Tibial nerve (tissue), 4 donors: ENCODE measurements at regions not wholly inside any gene's neighbourhood (a gene's known extent, or its start where the extent isn't known, plus 50 kb on each side); places are given as distances from the start of the nearest gene placed in this dataset.

Source experiments
- DNase-seq, 2 donors: peaks; one replicate each; pipeline ENCODE4 v3.0.0-alpha.2; 2019; ENCODE audit warnings: low spot score in 2 of 2
- H3K27ac ChIP-seq, 4 donors: fragments of 200-600 bp; sonication (generic) in 3 of 4; one replicate each; pipeline ENCODE4 v1.5.1; 2017 to 2019; ENCODE audit warnings: mild to moderate bottlenecking in 1 of 4
- H3K27me3 ChIP-seq, 2 donors: fragments of 200-600 bp; sonication (generic) in 1 of 2; one replicate each; pipeline versions ENCODE4 v1.5.1 to v1.6.0; 2017 to 2019
- H3K36me3 ChIP-seq, 3 donors: fragments of 200-600 bp; sonication (generic); one replicate each; pipeline ENCODE4 v1.5.1; 2018 to 2019
- H3K4me1 ChIP-seq, 4 donors: fragments of 200-600 bp; sonication (generic) in 3 of 4; one replicate each; pipeline ENCODE4 v1.5.1; 2017 to 2019
- H3K4me3 ChIP-seq, 4 donors: fragments of 200-600 bp; sonication (generic) in 3 of 4; one replicate each; pipeline ENCODE4 v1.5.1; 2017 to 2019; ENCODE audit warnings: mild to moderate bottlenecking in 1 of 4, moderate library complexity in 1 of 4
- H3K9me3 ChIP-seq, 4 donors: fragments of 200-600 bp; sonication (generic) in 3 of 4; one replicate each; pipeline ENCODE4 v1.5.1; 2017 to 2019
- CTCF ChIP-seq, 5 experiments: fragments of 200-600 bp in 3 of 5; fragments of 450-650 bp in 2 of 5; sonication (generic) in 3 of 5; IDR thresholded peaks; one replicate each; pipeline ENCODE4 v1.5.1; 2016 to 2019; ENCODE audit warnings: antibody characterized with exemption in 5 of 5, mild to moderate bottlenecking in 3 of 5, moderate library complexity in 2 of 5
- EP300 ChIP-seq, 2 donors: sonication (generic); formaldehyde crosslinking; IDR thresholded peaks; one replicate each; pipeline ENCODE4 v1.6.1; 2017; ENCODE audit warnings: antibody characterized with exemption in 2 of 2, mild to moderate bottlenecking in 1 of 2
- POLR2A ChIP-seq, 2 donors: fragments of 450-650 bp; IDR thresholded peaks; one replicate each; pipeline ENCODE4 v1.6.1; 2017; ENCODE audit warnings: antibody characterized with exemption in 2 of 2, mild to moderate bottlenecking in 2 of 2, moderate library complexity in 2 of 2
- WGBS, 2 donors: methylation state at CpG; one replicate each; pipeline ENCODE4 v1.1.5; 2018; 5-methylcytosine and 5-hydroxymethylcytosine counted together

- H3K4me3 ChIP-seq: no peak overlapping the region
- H3K9me3 ChIP-seq: peaks cover 0 to 8% (median 0%) of the 10 kb centered on the region in 4 donors
- WGBS, 2 donors: 92 to 98% methylated on average over 2 of the region's 2 CpGs
- H3K27me3 ChIP-seq: no peaks in the 10 kb centered on the region
- DNase-seq: no peak
- TF ChIP-seq POLR2A (IDR thresholded peaks at IDR 0.05): no peak
- no peaks in the 10 kb centered on the region for H3K36me3 ChIP-seq
- no peaks in the 10 kb centered on the region for H3K4me1 ChIP-seq
- H3K27ac ChIP-seq: no peak overlapping the region
Observed at GRCh38 chr14:104256025-104256424, 117.6 kb downstream of the KIF26A start.

- H3K9me3 ChIP-seq: peaks cover 0 to 14% (median 0%) of the 10 kb centered on the region in 4 donors
- no peak overlapping the region for H3K4me3 ChIP-seq
- WGBS, 2 donors: 82 to 83% methylated on average over 12 to 14 of the region's 16 CpGs
- TF ChIP-seq EP300 (IDR thresholded peaks at IDR 0.05) (no peak), CTCF (IDR thresholded peaks at IDR 0.05) (no peak), POLR2A (IDR thresholded peaks at IDR 0.05) (no peak)
- no peak overlapping the region for H3K27ac ChIP-seq
- no peaks in the 10 kb centered on the region for H3K27me3 ChIP-seq
- no peak for DNase-seq
- peaks cover 0 to 3% (median 0%) of the 10 kb centered on the region in 4 donors for H3K4me1 ChIP-seq
- H3K36me3 ChIP-seq: no peaks in the 10 kb centered on the region
Observed at GRCh38 chr14:104262515-104263514, 124.4 kb downstream of the KIF26A start.

GRCh38 chr14:104263675-104264358 lies 125.4 kb downstream of the KIF26A start:
- TF ChIP-seq POLR2A (IDR thresholded peaks at IDR 0.05) (no peak), CTCF (IDR thresholded peaks at IDR 0.05) (no peak), EP300 (IDR thresholded peaks at IDR 0.05) (no peak)
- no peak for DNase-seq
- H3K36me3 ChIP-seq: no peaks in the 10 kb centered on the region
- H3K9me3 ChIP-seq: peaks cover 0 to 14% (median 0%) of the 10 kb centered on the region in 4 donors
- no peak overlapping the region for H3K27ac ChIP-seq
- no peaks in the 10 kb centered on the region for H3K27me3 ChIP-seq
- no peak overlapping the region for H3K4me3 ChIP-seq
- WGBS, 2 donors: 82% methylated on average over 17 of the region's 17 CpGs
- peaks cover 0 to 7% (median 0%) of the 10 kb centered on the region in 4 donors for H3K4me1 ChIP-seq

- no peak overlapping the region for H3K4me3 ChIP-seq
- TF ChIP-seq EP300 (IDR thresholded peaks at IDR 0.05): no peak
- no peaks in the 10 kb centered on the region for H3K36me3 ChIP-seq
- DNase-seq: no peak
- H3K4me1 ChIP-seq: peaks cover 0 to 7% (median 0%) of the 10 kb centered on the region in 4 donors
- no peaks in the 10 kb centered on the region for H3K27me3 ChIP-seq
- H3K9me3 ChIP-seq: peaks cover 0 to 11% (median 0%) of the 10 kb centered on the region in 4 donors
- no peak overlapping the region for H3K27ac ChIP-seq
- WGBS, 2 donors: 81 to 89% methylated on average over 17 to 18 of the region's 20 CpGs
Observed at GRCh38 chr14:104264495-104265265, 126.3 kb downstream of the KIF26A start.

- DNase-seq: no peak
- H3K4me1 ChIP-seq: peaks cover 0 to 7% (median 0%) of the 10 kb centered on the region in 4 donors
- no peak overlapping the region for H3K27ac ChIP-seq
- 69 to 78% methylated on average over 21 of the region's 21 CpGs for WGBS, 2 donors
- TF ChIP-seq EP300 (IDR thresholded peaks at IDR 0.05) (no peak), CTCF (IDR thresholded peaks at IDR 0.05) (no peak), POLR2A (IDR thresholded peaks at IDR 0.05) (no peak)
- H3K36me3 ChIP-seq: no peaks in the 10 kb centered on the region
- H3K4me3 ChIP-seq: no peak overlapping the region
- H3K27me3 ChIP-seq: no peaks in the 10 kb centered on the region
- peaks cover 0 to 6% (median 0%) of the 10 kb centered on the region in 4 donors for H3K9me3 ChIP-seq
Observed at GRCh38 chr14:104265918-104266630, 127.7 kb downstream of the KIF26A start.
